Upper lobe of left lung (tissue), 6 donors: ENCODE measurements at regions not wholly inside any gene's neighbourhood (a gene's known extent, or its start where the extent isn't known, plus 50 kb on each side); places are given as distances from the start of the nearest gene placed in this dataset.
"Not testable (repeated sequence)": the region's sequence is repeated elsewhere in the genome, so short reads cannot be mapped to it uniquely, and the experiment has no call there.

Source experiments
- ATAC-seq, 2 donors: fragments of 200-7000 bp; cut with Tn5 transposase; one replicate each; pipeline ENCODE4 v1.9.1; 2022; ENCODE audit warnings: mild to moderate bottlenecking in 2 of 2, moderate library complexity in 2 of 2; ENCODE audit not compliant: low FRiP score in 2 of 2
- DNase-seq, 2 donors: peaks; one replicate each; pipeline ENCODE4 v3.0.0-alpha.2; 2019 to 2020
- H3K27ac ChIP-seq, 4 donors: fragments of 200-600 bp; sonication (generic); one replicate each; pipeline ENCODE4 v1.5.1; 2016 to 2019
- H3K27me3 ChIP-seq, 4 donors: fragments of 200-600 bp; sonication (generic); one replicate each; pipeline ENCODE4 v1.5.1; 2017 to 2019
- H3K36me3 ChIP-seq, 4 donors: fragments of 200-600 bp; sonication (generic); one replicate each; pipeline ENCODE4 v1.5.1; 2016 to 2019
- H3K4me1 ChIP-seq, 4 donors: fragments of 200-600 bp; sonication (generic); one replicate each; pipeline ENCODE4 v1.5.1; 2018 to 2019
- H3K4me3 ChIP-seq, 4 donors: fragments of 200-600 bp; sonication (generic); one replicate each; pipeline ENCODE4 v1.5.1; 2017 to 2019; ENCODE audit warnings: mild to moderate bottlenecking in 2 of 4, moderate library complexity in 1 of 4
- H3K9me3 ChIP-seq, 4 donors: fragments of 200-600 bp; sonication (generic); one replicate each; pipeline ENCODE4 v1.5.1; 2018 to 2019
- WGBS, 2 donors: methylation state at CpG; one replicate each; pipeline ENCODE4 v1.1.5; 2017 to 2018; 5-methylcytosine and 5-hydroxymethylcytosine counted together
- TF ChIP-seq, protein P1 (sequence below), 6 experiments: fragments of 450-650 bp in 4 of 6; fragments of 200-600 bp in 2 of 6; sonication (generic) in 2 of 6; IDR thresholded peaks; one replicate each; pipeline ENCODE4 v1.5.1; 2016 to 2019; ENCODE audit warnings: antibody characterized with exemption in 6 of 6
- donor health status: DM: no; HTN: no; CAD: no; lungs with moderate emphysema.
- donor health status: DM: no; HTN: yes; CAD: no; lungs with severe emphysema.

DNA sequence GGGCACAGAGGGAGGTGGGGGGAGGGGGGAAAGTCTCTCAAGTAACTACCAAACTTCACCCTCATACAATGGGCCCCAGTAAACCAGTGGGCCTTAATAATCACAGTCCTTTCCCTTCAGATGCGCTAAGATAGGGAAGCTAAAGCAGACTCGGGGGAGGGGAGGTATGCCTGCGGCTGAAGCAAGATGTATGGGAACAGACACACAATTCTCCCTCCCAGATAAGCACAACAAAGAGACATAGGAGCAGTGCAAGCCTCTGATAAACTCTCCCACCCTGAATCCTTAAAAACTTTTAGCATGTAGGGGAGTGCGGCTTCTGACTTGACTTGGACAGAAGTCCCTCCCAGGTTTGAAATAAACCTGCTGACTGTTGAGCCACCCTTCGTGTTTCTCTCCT lies 54.7 kb downstream of the PROP1 start:
- not testable (repeated sequence) for DNase-seq
- 67 to 87% methylated on average over 3 to 5 of the region's 5 CpGs for WGBS, 2 donors

DNA sequence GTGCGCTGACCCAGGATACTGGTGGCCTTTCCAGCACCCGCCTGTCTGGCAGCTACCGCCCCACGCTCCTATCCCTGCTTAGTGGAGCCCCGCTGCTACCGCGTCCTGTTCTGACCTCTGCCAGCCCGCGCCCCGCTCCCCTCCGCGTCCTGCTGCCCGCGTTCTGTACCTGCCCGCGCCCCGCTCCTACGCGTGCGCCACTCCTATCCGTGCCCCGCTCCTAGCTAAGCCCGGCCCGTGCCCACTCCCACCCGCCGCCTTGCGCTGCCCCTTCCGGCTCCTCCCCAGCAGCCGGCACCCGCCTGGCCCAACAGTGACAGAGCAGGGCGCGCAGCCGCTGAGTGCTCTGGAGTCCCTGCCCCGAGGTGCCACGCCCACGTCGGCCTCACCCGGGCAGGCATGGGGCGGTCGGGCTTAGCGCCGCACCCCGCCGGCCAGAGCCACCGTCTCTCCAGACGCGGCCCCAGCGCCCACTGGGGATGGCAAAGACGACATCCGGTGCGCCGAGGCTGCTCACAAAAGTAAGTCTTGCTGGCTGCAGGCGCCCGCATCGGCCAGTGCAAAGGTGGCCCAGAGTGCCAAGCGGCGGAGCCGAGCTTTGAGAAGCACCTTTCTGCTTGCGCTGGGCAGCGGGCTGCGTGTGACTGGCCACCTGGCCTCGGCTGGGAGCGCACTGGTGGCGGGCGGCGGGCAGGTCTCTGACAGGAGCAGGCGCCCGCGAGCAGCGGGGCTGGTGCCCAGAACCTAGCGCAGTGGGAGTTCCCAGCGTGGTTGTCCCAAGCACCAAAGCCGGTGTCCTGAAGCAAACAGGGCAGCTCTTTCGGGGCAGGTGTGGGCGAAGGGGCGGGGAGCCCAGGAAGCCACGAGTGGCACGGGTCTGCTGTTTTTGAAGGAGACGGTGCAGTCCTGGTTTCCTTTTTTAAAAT lies 56.5 kb downstream of the PROP1 start:
- peak; percentile 48 to 63 for ATAC-seq
- 9% methylated on average over 21 of the region's 79 CpGs; no CpG with 5 or more reads in 1 of the 2 donors for WGBS, 2 donors

More for the DNA sequence above, 54.7 kb downstream of the PROP1 start:
- not testable (repeated sequence) for H3K36me3 ChIP-seq, H3K9me3 ChIP-seq, H3K27me3 ChIP-seq, ATAC-seq, H3K27ac ChIP-seq, H3K4me3 ChIP-seq
- H3K4me1 ChIP-seq, result peaks cover 0 to 15% (median 2%) of the 10 kb centered on the region in 4 donors

DNA sequence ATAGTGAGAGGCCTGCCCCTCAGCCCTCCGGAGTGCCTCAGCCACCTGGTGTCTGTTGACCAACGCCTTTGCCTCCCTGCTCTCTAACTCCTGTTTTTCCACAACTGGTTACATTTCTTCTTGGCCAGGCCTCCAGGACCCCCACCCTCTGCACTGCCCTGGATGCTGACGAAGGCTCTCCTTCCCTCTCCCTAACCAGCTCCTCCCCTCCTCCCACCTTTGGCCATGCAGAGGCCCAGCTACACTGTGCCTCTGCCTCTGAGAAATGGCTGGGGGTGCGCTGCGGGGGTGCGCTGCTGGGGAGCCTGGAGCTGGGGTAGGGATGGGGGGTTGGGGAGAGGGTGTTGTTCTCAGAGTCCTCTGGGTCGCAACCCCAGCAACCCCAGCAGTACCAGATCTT lies 57.3 kb downstream of the PROP1 start:
- H3K4me3 ChIP-seq, result peak overlapping the region in 3 of 4 donors; percentile 40 to 50 (median 45)
- 21 to 24% methylated on average over 3 to 6 of the region's 7 CpGs for WGBS, 2 donors

More for the DNA sequence above, 56.5 kb downstream of the PROP1 start:
- peak overlapping the region in 3 of 4 donors; percentile 40 to 50 (median 45) for H3K4me3 ChIP-seq
- H3K9me3 ChIP-seq, H3K27ac ChIP-seq, H3K36me3 ChIP-seq, H3K27me3 ChIP-seq: not testable (repeated sequence)
- peaks cover 0 to 11% (median 2%) of the 10 kb centered on the region in 4 donors for H3K4me1 ChIP-seq
- peak; percentile 30 to 88 for DNase-seq

DNA sequence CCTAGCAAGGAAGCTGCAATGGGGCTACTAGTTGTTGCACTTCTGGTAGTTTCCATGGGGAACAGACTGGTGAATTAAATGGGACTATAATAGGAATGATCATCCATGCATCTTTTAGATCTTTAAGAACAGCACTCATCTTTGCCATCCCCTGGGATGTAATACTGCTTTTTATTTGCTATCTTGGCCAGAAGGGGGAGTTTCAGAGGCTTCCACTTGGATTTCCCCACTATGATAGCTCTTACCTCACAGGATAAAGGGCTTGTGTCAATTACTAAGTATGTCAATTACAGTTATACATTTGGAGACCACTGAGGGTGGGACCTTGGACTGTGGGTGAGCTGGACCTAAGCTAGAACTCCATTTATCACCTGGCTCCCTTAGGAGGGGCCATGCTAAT lies 61.8 kb downstream of the PROP1 start:
- not testable (repeated sequence) for H3K27ac ChIP-seq, DNase-seq, H3K36me3 ChIP-seq, H3K4me3 ChIP-seq, ATAC-seq, H3K27me3 ChIP-seq, H3K4me1 ChIP-seq, H3K9me3 ChIP-seq
- TF ChIP-seq, protein P1, sequence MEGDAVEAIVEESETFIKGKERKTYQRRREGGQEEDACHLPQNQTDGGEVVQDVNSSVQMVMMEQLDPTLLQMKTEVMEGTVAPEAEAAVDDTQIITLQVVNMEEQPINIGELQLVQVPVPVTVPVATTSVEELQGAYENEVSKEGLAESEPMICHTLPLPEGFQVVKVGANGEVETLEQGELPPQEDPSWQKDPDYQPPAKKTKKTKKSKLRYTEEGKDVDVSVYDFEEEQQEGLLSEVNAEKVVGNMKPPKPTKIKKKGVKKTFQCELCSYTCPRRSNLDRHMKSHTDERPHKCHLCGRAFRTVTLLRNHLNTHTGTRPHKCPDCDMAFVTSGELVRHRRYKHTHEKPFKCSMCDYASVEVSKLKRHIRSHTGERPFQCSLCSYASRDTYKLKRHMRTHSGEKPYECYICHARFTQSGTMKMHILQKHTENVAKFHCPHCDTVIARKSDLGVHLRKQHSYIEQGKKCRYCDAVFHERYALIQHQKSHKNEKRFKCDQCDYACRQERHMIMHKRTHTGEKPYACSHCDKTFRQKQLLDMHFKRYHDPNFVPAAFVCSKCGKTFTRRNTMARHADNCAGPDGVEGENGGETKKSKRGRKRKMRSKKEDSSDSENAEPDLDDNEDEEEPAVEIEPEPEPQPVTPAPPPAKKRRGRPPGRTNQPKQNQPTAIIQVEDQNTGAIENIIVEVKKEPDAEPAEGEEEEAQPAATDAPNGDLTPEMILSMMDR (IDR thresholded peaks at IDR 0.05), result peak in 1 of 6 experiments; percentile 12

More for the DNA sequence above, 57.3 kb downstream of the PROP1 start:
- not testable (repeated sequence) for H3K27ac ChIP-seq, H3K4me1 ChIP-seq, ATAC-seq, H3K9me3 ChIP-seq, H3K36me3 ChIP-seq, H3K27me3 ChIP-seq, DNase-seq

DNA sequence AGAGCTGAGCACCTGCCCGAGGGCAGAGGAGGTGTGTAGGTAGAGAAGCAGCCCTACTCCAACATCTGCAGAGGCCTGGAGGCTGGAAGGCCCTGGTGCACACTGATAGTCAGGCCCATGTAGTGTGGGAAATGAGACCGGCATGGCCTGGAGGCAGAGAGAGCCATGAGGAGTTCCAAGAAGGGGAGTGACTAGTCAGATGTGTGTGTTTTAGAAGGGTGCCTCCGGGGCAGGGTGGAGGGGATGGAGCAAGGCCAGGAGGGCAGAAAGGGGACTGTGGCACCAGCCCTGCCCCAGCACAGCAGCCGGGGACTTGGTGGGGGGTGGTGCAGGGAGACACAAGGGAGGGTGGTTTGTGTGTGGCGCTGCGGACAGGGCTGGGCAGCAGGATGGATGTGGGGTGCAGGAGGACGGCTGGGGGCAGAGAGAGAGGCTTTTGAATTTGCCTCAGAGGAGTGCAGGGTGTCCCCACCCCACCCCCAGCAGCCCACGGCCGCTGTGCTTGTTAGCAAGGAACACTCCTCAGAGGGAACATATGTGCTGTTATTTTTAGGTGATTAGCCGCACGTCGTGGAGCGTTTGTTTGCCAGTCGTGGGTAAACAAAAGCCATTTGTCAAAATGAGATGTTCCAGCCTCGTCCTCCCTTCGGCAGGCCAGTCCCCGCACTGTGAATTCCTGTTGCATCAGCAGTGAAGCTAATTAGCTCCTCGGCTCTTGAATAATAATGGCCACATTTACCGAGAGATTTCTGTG lies 65.6 kb downstream of the PROP1 start:
- not testable (repeated sequence) for H3K9me3 ChIP-seq, H3K36me3 ChIP-seq, H3K27ac ChIP-seq, H3K4me3 ChIP-seq, H3K4me1 ChIP-seq, DNase-seq, H3K27me3 ChIP-seq
- 59 to 64% methylated on average over 8 to 19 of the region's 19 CpGs for WGBS, 2 donors
- peak in 1 of 2 donors; percentile 25 for ATAC-seq

DNA sequence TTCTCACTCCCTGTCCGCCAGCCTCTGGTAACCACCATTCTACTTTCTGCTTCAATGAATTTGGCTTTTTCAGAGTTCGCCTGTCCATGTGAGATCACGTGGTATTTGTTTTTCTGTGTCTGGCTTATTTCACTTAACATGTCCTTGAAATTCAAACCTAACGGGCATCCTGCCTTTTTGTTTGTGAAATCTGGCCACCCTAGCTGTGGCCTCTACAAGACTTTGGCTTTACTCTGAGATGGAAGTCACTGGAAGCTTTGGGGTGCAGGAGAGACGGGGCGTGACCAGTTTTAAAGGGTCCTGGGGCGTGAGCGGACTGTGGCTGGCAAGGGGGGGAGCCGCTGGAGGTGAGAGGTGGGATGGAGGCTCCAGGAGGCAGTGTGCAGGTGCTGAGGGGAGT lies 66.4 kb downstream of the PROP1 start:
- 60% methylated on average over 1 of the region's 9 CpGs; no CpG with 5 or more reads in 1 of the 2 donors for WGBS, 2 donors
- not testable (repeated sequence) for DNase-seq, ATAC-seq, H3K27ac ChIP-seq, H3K36me3 ChIP-seq, H3K4me1 ChIP-seq, H3K9me3 ChIP-seq, H3K4me3 ChIP-seq, H3K27me3 ChIP-seq

DNA sequence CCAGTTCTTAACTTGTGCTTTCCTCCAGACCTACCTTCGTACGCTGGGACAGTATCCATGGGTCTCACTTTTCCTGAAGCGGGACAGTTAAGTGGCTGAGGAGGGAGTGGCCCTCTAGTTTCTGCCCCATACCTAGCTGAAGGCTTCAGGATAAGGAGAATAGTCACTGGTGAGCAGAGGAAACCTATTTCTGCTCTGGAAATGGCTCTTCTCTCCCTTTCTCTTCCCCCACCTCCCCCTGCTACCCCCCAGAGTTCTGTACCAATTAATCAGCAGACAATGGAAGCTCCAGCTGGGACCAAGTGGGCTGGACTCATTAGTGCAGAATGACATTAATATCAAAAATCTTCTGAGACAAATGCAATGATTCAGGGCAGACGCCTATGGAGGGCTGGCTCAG lies 68.5 kb downstream of the PROP1 start:
- not testable (repeated sequence) for H3K4me3 ChIP-seq, ATAC-seq, H3K36me3 ChIP-seq, H3K9me3 ChIP-seq, H3K27me3 ChIP-seq, H3K4me1 ChIP-seq, DNase-seq, H3K27ac ChIP-seq
- 100% methylated on average over 1 of the region's 4 CpGs; no CpG with 5 or more reads in 1 of the 2 donors for WGBS, 2 donors

DNA sequence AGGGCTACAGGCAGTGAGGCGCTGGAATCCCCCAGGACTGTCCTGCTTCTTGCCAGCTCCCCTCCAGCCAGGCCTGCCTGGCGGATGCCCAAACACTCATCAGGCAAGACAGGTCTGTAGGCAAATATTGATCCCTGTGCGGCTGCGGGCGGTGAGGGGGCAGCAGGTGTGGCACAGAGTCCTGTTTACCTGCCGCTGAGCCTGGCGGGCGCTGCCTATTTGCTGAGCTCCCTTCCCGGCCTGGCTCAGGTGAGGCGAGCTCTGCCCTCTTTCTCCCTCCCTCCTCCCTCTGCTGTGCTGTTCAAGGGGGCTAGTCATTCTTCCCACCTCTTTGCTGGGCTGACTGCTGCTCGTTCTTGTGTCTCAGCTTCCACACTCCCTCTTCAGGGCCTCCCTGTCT lies 71.5 kb downstream of the PROP1 start:
- not testable (repeated sequence) for H3K27ac ChIP-seq, H3K4me3 ChIP-seq, H3K36me3 ChIP-seq, H3K27me3 ChIP-seq, H3K9me3 ChIP-seq, H3K4me1 ChIP-seq, DNase-seq
- ATAC-seq, result peak in 1 of 2 donors; percentile 63
- WGBS, 2 donors, result no CpG with 5 or more reads among the region's 11 CpGs

DNA sequence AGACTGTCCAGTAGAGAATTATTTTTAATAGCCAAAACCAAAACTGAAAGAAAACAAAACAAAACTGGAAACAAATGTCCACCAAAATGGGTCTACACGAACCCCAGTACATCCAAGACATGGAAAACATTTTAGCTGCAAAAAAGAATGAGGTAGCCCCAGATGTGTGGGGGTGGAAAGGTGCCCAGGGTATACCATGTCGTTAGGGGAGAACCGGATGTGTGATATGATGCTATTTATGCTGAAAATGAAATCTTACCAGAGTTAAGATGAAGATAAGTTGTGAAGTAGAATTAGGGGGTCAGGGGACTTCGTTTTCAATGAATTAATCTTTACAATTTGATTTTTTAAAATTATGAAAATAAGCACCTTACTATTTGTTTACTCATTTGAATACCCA lies 72.2 kb downstream of the PROP1 start:
- not testable (repeated sequence) for H3K4me1 ChIP-seq, H3K27ac ChIP-seq, H3K9me3 ChIP-seq, DNase-seq, H3K4me3 ChIP-seq, H3K27me3 ChIP-seq, ATAC-seq, H3K36me3 ChIP-seq
- WGBS, 2 donors, result 0 to 33% methylated on average over 1 to 3 of the region's 4 CpGs

DNA sequence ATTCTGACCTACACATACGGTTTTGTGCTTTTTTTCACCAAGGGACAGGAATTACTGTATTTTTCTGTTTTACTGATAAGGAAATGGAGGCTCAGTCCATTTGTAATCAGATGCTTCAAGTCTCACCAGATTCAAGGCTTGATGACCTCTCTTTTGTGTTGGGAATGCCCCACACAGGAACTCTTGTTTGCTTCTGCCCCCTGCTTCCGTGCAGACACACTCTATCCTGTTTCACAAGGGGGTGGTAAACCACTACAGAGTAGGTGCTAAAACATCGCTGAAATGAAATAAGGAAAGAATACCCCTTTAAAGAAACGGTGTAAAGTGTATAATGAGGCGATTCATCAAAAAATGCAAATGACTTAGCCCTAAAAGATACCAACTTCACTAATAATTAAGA lies 72.9 kb downstream of the PROP1 start:
- not testable (repeated sequence) for H3K4me1 ChIP-seq, H3K36me3 ChIP-seq, ATAC-seq, H3K27ac ChIP-seq, DNase-seq, H3K4me3 ChIP-seq, H3K27me3 ChIP-seq, H3K9me3 ChIP-seq
- 28 to 49% methylated on average over 4 of the region's 5 CpGs for WGBS, 2 donors

DNA sequence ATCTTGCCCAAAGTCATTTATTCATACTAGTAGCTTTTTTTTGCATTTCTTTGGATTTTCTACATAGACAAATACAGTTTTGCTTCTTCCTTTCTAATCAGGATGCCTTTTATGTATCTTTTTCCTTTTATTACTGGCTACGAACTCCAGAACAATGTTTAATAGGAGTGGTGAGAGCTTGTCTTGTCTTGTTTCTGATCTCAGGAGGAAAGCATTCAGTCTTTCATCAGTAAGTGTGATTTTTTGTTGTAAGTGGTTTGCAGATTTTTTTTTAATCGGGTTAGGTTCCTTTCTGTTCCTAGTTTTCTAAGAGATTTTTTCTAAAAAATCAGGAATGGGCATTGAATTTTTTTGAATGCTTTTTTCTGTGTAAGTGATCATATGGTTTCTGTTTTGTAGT lies 86.8 kb downstream of the PROP1 start:
- 76 to 83% methylated on average over 2 of the region's 2 CpGs for WGBS, 2 donors
- H3K27ac ChIP-seq, H3K4me1 ChIP-seq, ATAC-seq, H3K36me3 ChIP-seq, H3K9me3 ChIP-seq, H3K4me3 ChIP-seq, DNase-seq, H3K27me3 ChIP-seq: not testable (repeated sequence)

DNA sequence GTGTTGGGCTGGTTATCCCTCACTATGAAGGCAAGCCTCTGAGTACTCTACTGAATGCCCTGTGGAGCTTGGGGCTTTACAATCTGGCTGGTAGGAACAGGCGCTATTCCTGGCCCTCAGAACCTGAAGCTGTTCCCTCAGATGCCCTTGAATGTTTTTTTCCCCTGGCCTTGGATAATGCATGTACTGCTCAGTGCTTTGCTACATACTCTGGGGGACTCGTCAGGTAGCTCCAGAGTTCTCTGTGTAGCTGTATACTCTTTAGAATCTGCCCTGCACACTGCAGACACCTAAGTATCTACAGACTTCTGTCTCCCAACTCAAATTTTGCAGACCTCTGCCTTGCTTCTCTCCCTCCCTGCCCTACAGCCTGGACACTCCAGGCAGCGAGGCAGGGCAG lies 93.2 kb downstream of the PROP1 start:
- WGBS, 2 donors, result no CpG with 5 or more reads among the region's 3 CpGs
- H3K9me3 ChIP-seq, H3K4me1 ChIP-seq, H3K4me3 ChIP-seq, H3K27me3 ChIP-seq, H3K36me3 ChIP-seq, H3K27ac ChIP-seq, DNase-seq, ATAC-seq: not testable (repeated sequence)
